GM21723 (cell line): ENCODE measurements at regions not wholly inside any gene's neighbourhood (a gene's known extent, or its start where the extent isn't known, plus 50 kb on each side); places are given as distances from the start of the nearest gene placed in this dataset.
"Not testable (repeated sequence)": the region's sequence is repeated elsewhere in the genome, so short reads cannot be mapped to it uniquely, and the experiment has no call there.

Experiments
- ATAC-seq: cut with Tn5 transposase; IDR thresholded peaks from one replicate; pipeline ENCODE4 v1.9.1; 2021; ENCODE audit warnings: mild to moderate bottlenecking, moderate library complexity; ENCODE audit not compliant: unreplicated experiment

DNA sequence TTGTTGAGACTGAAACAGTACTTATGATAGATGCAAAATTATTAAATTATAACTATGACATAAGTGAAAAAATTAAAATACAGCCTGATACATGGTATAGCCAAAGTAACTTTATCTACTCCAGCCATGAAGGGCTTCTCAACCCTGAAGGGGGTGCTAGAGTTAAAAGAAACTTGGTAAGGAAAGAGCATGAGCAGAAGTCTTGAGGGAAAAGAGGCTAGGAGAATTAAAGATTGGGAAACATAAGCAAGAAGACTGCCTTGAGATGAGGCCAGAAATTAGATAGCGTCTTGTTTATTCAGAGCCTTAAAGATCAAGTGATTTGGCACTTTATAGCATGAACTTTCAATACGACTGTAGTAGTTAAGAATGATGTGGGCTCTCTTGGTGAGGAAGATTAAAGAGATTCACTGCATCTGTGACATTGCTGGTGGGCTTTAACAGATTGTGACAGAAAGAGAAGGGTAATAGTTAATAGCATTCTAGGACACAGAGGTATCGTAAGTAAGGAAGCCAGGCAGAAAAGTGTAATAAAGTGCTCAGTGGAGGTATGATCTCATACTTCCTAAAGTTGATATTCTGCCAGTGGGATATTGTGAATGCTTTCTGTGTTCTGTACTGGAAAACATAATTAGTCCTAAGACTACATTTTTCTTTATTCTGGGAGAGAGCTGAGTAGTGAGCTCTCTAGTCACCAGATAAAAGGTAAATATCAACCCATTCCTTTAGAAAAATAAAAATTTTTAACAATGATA, 385.4 kb upstream of the PRR20A start:
- ATAC-seq = no peak

GRCh38 chr13:56763333-56763732, 377.4 kb upstream of the PRR20A start:
- not testable (repeated sequence) for ATAC-seq

GRCh38 chr13:56773148-56773547, 367.6 kb upstream of the PRR20A start:
- no peak for ATAC-seq

DNA sequence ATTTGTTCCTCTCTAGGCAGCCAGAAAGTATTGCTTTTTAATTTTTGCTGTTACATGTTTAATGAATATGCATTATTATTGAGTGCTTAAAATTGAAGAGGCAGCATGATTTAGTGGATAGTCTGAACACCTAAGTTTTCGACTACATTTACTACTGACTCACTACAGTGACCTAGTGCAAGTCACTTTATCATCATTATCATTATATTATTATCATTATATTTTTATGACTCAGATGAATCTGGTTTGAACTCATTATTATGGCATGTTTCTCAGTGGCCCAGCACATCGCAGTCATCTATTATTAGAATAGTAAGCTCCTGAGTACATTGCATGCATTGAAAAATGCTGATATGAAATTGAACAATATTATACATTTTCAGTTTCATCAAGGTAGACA, 351.2 kb upstream of the PRR20A start:
- no peak for ATAC-seq

- ATAC-seq = no peak
These were observed 303.6 kb upstream of the PRR20A start for GRCh38 chr13:56837161-56837560.

DNA sequence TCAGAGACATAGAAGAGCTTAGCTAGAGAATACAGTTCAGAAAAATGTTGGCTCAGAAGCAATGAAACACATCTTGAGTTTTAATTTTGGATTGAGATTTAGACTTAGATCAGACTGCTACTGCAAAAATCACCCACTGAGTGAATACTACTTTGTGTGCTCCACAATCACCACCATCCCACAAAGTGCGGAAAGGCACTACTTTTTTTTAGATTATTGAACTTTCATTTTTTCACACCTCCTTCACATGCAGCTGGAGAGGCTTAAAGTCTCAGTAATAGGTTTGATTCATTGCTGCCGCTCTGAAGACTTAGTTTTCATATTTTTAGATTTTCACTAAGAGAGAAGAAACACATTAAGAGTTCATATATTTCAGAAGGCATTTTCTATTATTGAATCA, 289.9 kb upstream of the PRR20A start:
- ATAC-seq = no peak

DNA sequence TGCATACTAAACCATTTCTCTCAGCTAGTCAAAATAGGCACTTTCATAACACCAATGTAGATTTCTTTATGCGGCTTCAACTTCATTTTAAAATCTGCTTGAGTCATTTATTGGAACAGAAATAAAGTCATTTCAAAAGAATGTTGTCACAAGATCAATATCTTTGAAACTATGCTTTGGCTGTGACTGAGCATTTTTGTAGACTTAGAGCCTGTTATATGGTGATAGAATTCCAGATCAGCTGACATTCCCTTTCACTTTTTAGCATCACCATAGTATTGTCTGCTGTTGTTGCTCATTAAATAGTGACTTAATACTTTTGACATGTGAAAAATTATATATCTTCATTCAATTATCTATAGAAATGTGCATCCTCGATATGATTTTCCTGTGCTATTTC, 279.2 kb upstream of the PRR20A start:
- ATAC-seq = no peak

GRCh38 chr13:56864451-56864850, 276.3 kb upstream of the PRR20A start:
- no peak for ATAC-seq

- no peak for ATAC-seq
These were observed 275.3 kb upstream of the PRR20A start for GRCh38 chr13:56865416-56865815.

- no peak for ATAC-seq
These were observed 271.0 kb upstream of the PRR20A start for GRCh38 chr13:56869671-56870070.

DNA sequence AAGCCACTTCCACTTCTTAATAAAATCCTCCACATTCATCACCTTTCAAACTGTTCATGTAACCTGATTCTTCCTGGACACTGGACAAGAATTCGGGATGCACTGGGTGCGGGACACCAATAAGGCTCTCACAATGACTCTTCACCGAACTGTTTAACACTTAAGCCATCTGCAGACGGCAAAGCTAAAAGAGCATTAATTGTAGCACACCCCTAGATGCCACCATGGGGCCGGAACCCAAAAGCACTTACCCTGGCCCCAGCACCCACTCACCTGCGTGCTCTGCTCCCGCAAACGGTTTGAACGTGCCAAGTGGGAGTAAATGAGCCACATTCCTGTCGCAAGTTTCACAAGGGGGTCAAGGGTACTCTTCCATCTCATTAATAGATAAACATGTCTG, 254.3 kb upstream of the PRR20A start:
- no peak for ATAC-seq

GRCh38 chr13:56888455-56888854, 252.3 kb upstream of the PRR20A start:
- no peak for ATAC-seq

- no peak for ATAC-seq
These were observed 246.9 kb upstream of the PRR20A start for GRCh38 chr13:56893843-56894242.

DNA sequence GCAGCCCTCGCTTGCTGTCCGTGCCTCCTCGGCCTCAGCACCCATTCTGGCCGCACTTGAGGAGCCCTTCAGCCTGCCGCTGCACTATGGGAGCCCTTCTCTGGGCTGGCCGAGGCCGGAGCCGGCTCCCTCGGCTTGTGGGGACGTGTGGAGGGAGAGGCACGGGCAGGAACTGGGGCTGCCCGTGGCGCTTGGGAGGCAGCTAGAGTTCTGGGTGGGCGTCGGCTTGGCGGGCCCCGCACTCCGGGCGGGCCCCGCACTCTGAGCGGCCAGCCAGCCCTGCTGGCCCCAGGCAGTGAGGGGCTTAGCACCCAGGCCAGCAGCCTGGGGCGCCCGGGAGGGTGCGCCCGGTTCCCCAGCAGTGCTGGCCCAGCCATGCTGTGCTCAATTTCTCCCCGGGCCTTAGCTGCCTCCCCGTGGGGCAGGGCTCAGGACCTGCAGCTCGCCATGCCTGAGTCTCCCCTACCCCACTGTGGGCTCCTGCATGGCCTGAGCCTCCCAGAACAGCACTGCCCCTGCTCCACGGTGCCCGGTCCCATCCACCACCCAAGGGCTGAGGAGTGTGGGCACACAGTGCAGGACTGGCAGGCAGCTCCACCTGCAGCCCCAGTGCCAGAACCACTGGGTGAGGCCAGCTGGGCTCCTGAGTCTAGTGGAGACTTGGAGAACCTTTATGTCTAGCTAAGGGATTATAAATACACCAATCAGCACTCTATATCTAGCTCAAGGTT, 240.0 kb upstream of the PRR20A start:
- ATAC-seq = no peak

DNA sequence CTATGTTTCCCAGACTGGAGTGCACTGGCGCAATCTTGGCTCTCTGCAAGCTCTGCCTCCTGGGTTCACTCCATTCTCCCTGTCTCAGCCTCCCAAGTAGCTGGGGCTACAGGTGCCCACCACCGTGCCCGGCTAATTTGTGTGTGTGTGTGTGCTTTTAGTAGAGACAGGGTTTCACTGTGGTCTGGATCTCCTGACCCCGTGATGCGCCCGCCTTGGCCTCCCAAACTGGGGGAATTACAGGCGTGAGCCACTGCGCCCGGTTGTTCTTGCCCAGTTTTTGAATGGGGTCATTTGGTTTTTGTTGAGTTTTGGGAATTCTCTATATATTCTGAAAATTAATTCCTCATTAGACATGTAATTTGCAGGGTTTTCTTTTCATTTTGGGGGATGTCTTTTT, 238.4 kb upstream of the PRR20A start:
- ATAC-seq = no peak

- no peak for ATAC-seq
These were observed 236.9 kb upstream of the PRR20A start for GRCh38 chr13:56903710-56904282.

GRCh38 chr13:56906909-56907308, 233.8 kb upstream of the PRR20A start:
- no peak for ATAC-seq

DNA sequence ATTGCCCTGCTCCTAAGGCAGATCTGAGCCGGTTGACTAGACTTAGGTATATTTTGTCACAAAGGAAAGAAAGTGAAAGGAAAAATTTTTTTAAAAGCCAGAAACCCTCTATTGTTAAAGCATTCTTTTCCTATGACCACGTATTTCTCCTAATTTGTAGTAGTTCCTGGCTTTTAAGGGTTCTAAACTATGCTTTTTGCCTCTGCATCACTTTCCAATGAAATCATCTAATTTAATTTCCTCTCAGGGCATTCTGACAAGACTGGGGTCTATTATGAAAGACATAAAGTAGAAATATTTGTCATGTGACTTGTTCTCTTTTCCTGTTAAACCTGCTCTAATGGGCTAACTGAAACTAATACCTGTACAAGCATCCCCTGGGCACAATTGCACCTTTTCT, 233.0 kb upstream of the PRR20A start:
- ATAC-seq = no peak

GRCh38 chr13:56909896-56910600, 230.7 kb upstream of the PRR20A start:
- no peak for ATAC-seq

DNA sequence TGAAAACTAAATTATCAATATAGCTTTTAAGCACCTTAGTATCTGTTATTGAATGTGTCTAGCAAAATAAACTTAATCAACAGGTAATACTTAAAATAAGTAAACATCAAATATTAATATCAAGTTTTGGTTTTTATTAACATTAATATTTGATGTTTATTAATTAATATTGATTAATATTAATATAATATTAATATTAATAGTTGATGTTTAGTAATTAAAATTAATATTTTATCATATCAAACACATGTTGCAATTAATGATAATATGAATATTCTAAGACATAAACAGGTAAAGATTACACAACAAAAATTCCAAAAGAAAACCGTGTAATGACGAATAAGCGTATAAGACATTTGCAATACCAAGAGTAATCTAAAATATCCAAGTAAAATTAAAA, 222.8 kb upstream of the PRR20A start:
- no peak for ATAC-seq

DNA sequence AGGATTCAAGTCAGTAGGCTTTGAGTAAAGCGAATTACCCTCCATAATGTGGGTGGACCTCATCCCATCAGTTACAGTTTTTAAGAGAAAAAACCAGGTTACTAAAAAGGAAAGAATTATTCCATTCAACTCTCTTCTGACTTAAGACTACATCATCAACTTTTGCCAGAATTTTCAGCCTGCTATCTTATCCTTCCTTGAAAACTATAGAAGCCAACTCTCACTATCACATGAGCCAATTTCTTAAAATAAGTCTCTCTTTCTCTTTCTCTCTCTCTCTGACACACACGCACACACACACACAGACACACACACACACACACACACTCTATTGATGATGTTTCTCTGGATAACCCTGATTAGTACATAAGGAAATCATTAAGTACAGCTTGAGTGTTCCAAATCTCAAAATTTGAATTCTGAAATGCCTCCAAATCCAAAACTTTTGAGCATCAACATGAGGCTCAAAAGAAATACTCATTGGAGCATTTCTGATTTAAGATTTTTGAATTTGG, 217.0 kb upstream of the PRR20A start:
- no peak for ATAC-seq
